Rectal smooth muscle tissue (tissue), 1 donor: ENCODE measurements at regions not wholly inside any gene's neighbourhood (a gene's known extent, or its start where the extent isn't known, plus 50 kb on each side); places are given as distances from the start of the nearest gene placed in this dataset.
"Not testable (repeated sequence)": the region's sequence is repeated elsewhere in the genome, so short reads cannot be mapped to it uniquely, and the experiment has no call there.

Experiments used
- H3K27ac ChIP-seq: one replicate; pipeline ENCODE4 v1.7.0; 2013; ENCODE audit warnings: low read depth, low read length, inconsistent platforms
- H3K27me3 ChIP-seq: one replicate; pipeline ENCODE4 v1.7.0; 2013; ENCODE audit warnings: low read length; ENCODE audit not compliant: control insufficient read depth, insufficient read depth
- H3K36me3 ChIP-seq: one replicate; pipeline ENCODE4 v1.7.0; 2013; ENCODE audit warnings: low read length; ENCODE audit not compliant: control insufficient read depth, insufficient read depth
- H3K4me1 ChIP-seq: one replicate; pipeline ENCODE4 v1.7.0; 2013; ENCODE audit warnings: low read length; ENCODE audit not compliant: control insufficient read depth, insufficient read depth
- H3K4me3 ChIP-seq: one replicate; pipeline ENCODE4 v1.7.0; 2013; ENCODE audit warnings: low read length
- H3K9ac ChIP-seq: one replicate; pipeline ENCODE4 v1.7.0; 2013; ENCODE audit warnings: low read length

DNA sequence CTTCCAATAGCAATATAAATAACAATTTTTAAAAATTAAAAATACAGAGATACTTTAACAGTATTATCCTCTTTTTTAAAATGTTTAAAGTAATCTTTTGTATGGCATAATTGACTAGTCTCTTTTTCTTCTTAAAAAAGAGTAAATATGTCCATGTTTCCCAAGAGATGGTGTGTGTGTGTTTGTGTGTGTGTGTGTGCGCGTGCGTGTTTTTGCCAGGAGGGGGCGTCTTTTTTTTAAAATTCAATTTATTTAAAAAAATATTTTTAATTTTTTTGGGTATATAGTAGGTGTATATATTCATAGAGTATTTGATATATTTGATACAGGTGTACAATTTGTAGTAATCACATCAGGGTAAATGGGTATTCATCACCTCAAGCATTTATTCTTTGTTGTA lies 1073.7 kb downstream of the PCDH7 start:
- no peaks in the 10 kb centered on the region for H3K4me1 ChIP-seq
- H3K4me3 ChIP-seq: no peak overlapping the region
- H3K9ac ChIP-seq: no peak overlapping the region
- no peaks in the 10 kb centered on the region for H3K27me3 ChIP-seq
- no peaks in the 10 kb centered on the region for H3K36me3 ChIP-seq
- H3K27ac ChIP-seq: no peak overlapping the region

DNA sequence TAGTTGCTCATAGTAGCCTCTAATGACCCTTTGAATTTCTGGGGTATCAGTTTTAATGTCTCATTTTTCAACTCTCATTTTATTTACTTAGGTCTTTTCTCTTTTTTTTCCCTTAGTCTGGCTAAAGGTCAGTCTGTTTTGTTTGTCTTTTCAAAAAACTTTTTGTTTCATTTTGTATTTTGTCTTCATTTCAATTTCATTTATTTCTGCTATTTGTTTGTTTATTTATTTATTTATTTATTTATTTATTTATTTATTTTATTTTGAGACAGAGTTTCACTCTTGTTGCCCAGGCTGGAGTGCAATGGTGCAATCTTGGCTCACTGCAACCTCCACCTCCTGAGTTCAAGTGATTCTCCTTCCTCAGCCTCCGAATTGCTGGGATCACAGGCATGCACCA lies 1076.9 kb downstream of the PCDH7 start:
- H3K36me3 ChIP-seq, H3K27ac ChIP-seq, H3K9ac ChIP-seq, H3K4me1 ChIP-seq, H3K27me3 ChIP-seq, H3K4me3 ChIP-seq: not testable (repeated sequence)

DNA sequence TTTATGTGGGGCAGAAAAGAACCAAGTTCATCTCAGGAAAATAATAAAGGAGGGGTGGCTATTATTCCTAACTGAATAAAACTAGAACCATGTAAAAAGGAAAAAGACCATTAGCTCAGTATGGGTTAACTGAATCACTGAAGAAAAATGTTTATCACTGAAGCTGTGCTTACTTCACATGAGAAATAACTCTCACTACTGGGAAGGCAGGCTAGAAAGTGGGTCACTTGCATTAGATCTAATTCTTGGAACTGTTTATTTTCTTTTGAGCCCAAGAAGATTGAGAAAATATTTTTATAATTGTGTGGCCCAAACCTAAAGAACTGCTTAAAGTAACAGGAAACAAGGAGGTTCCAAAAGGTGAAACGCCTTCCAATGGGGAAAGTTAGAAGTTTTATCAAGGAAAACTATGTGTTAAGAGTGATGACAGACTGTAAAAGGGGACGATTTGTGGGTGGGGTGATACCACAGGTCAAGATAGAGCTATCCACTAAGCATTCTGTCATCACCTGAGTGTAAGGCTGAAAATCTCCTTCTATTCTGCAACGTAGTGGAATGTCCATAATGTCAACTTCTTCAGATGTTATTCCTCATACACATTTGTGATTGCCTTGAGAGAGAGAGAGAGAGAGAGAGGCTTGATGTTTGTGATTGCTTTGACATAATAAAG lies 1083.5 kb downstream of the PCDH7 start:
- H3K27me3 ChIP-seq: no peaks in the 10 kb centered on the region
- no peak overlapping the region for H3K9ac ChIP-seq
- no peak overlapping the region for H3K4me3 ChIP-seq
- H3K36me3 ChIP-seq: no peaks in the 10 kb centered on the region
- no peak overlapping the region for H3K27ac ChIP-seq
- H3K4me1 ChIP-seq: no peaks in the 10 kb centered on the region

GRCh38 chr4:31807036-31807435 lies 1086.9 kb downstream of the PCDH7 start:
- H3K9ac ChIP-seq: no peak overlapping the region
- H3K4me3 ChIP-seq: no peak overlapping the region
- H3K4me1 ChIP-seq: no peaks in the 10 kb centered on the region
- no peaks in the 10 kb centered on the region for H3K36me3 ChIP-seq
- H3K27ac ChIP-seq: no peak overlapping the region
- H3K27me3 ChIP-seq: no peaks in the 10 kb centered on the region

DNA sequence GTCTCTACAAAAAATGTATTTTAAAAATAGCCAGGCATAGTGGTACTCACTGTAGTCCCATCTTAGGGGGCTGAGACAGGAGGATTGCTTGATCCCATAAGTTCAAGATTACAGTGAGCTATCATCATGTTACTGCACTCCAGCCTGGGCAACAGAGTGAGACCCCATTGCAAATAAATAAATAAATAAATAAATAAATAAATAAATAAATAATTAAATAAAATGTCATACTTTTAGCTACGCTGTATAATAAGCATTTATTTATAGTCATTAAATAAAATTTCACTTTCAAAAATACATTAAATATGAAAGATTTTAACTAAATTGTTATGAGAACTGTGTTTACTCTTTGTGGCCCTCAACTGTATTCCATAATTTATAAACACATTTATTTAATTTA lies 1124.2 kb downstream of the PCDH7 start:
- no peaks in the 10 kb centered on the region for H3K36me3 ChIP-seq
- H3K4me1 ChIP-seq: no peaks in the 10 kb centered on the region
- H3K27me3 ChIP-seq: no peaks in the 10 kb centered on the region
- H3K9ac ChIP-seq: no peak overlapping the region
- H3K4me3 ChIP-seq: no peak overlapping the region
- H3K27ac ChIP-seq: no peak overlapping the region

DNA sequence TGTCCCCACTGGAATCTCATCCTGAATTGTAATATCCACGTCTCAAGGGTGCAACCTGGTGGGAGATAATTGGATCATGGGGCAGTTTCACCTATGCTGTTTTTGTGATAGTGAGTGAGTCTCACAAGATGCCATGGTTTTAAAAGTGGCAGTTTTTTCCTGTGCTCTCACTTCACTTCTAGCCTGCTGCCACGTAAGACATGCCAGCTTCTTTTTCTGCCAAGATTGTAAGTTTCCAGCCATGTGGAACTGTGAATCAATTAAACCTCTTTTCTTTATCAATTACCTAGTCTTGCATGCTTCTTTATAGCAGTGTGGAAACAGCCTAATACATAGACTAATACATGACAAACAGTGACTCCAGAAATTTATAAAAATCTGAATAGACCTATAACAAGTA lies 1131.8 kb downstream of the PCDH7 start:
- Histone ChIP-seq H3K27me3 (no peaks in the 10 kb centered on the region), H3K4me1 (no peaks in the 10 kb centered on the region), H3K4me3 (no peak overlapping the region), H3K27ac (no peak overlapping the region), H3K9ac (no peak overlapping the region), H3K36me3 (no peaks in the 10 kb centered on the region)

- no peak overlapping the region for H3K27ac ChIP-seq
- H3K9ac ChIP-seq: no peak overlapping the region
These were observed 1157.3 kb downstream of the PCDH7 start for GRCh38 chr4:31877429-31877828.

DNA sequence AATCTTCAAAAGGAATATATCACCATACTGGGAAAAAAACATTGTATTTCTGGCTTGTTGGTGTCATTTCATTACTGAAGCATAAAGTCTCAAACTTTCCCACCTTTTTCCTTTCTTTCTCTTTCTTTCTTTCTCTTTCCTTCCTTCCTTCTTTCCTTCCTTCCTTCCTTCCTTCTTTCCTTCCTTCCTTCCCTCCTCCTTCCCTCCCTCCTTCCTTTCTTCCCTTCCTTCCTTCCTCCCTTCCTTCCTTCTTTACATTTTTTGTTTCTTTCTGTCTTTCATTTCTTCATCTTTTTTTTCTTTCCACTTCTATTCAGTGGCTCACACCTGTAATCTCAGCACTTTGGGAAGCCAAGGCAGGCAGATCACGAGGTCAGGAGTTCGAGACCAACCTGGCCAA lies 1160.7 kb downstream of the PCDH7 start:
- not testable (repeated sequence) for H3K36me3 ChIP-seq, H3K9ac ChIP-seq, H3K4me3 ChIP-seq, H3K4me1 ChIP-seq, H3K27ac ChIP-seq, H3K27me3 ChIP-seq

More at GRCh38 chr4:31877429-31877828, 1157.3 kb downstream of the PCDH7 start:
- Histone ChIP-seq H3K4me1 (no peaks in the 10 kb centered on the region), H3K4me3 (no peak overlapping the region), H3K27me3 (no peaks in the 10 kb centered on the region), H3K36me3 (no peaks in the 10 kb centered on the region)

- H3K9ac ChIP-seq: no peak overlapping the region
- H3K27me3 ChIP-seq: no peaks in the 10 kb centered on the region
- H3K4me3 ChIP-seq: no peak overlapping the region
- no peaks in the 10 kb centered on the region for H3K4me1 ChIP-seq
- no peaks in the 10 kb centered on the region for H3K36me3 ChIP-seq
- no peak overlapping the region for H3K27ac ChIP-seq
These were observed 1176.2 kb downstream of the PCDH7 start for GRCh38 chr4:31896349-31896748.

DNA sequence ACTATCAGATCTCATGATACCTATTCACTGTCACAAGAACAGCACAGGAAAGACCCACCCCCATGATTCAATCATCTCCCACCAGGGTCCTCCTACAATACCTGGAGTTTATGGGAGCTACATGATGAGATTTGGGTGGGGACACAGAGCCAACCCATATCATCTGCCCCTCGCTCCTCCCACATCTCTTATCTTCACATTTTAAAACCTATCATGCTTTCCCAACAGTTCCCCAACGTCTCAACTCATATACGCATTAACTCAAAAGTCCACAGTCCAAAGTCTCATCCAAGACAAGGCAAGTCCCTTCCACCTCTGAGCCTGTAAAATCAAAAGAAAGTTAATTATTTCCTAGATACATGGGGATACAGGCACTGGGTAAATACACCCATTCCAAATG lies 1185.2 kb downstream of the PCDH7 start:
- no peak overlapping the region for H3K27ac ChIP-seq
- H3K27me3 ChIP-seq: no peaks in the 10 kb centered on the region
- no peak overlapping the region for H3K4me3 ChIP-seq
- no peak overlapping the region for H3K9ac ChIP-seq
- no peaks in the 10 kb centered on the region for H3K36me3 ChIP-seq
- no peaks in the 10 kb centered on the region for H3K4me1 ChIP-seq

DNA sequence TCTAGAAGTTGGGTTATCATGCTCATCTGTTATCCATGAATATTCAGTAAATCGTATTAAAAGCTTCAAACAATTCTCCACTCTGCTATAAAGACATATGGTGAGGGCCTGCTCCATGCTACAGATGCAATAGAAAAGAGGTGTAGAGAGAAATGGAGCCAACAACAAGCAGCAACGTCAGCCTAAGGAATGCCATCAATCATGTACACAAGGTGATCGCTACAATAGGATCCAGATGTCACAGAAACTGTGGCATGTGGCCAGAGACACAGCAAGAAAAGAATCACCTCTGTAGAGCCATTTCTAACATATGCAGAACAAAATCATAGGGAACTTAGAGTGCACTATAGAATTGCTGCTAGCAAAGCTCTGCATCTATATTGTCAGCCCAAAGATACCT lies 1188.1 kb downstream of the PCDH7 start:
- Histone ChIP-seq H3K36me3 (no peaks in the 10 kb centered on the region), H3K4me1 (no peaks in the 10 kb centered on the region), H3K4me3 (no peak overlapping the region), H3K27me3 (no peaks in the 10 kb centered on the region), H3K27ac (no peak overlapping the region), H3K9ac (no peak overlapping the region)

GRCh38 chr4:31917334-31917733 lies 1197.2 kb downstream of the PCDH7 start:
- H3K4me1 ChIP-seq: no peaks in the 10 kb centered on the region
- no peak overlapping the region for H3K9ac ChIP-seq
- no peak overlapping the region for H3K4me3 ChIP-seq
- H3K27me3 ChIP-seq: no peaks in the 10 kb centered on the region
- H3K36me3 ChIP-seq: no peaks in the 10 kb centered on the region
- H3K27ac ChIP-seq: no peak overlapping the region

DNA sequence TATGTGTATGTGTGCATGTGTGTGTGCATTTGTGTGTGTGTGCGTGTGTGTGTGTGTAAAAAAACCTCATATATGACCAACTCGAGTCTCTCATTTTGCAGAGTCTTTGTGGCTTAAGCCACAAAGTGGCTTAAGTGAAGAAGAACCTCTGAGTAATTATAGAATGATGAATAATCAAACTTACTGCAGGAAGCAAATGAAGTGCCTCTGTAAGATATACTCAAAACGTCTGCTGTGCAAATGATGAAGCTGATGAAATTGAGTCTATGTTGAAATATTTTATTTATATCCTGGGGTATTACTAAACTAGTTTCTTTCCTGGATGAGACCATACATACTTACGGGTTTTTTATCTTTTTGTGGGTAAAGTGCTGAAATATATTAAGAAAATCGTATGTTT lies 1198.7 kb downstream of the PCDH7 start:
- no peak overlapping the region for H3K4me3 ChIP-seq
- H3K27me3 ChIP-seq: no peaks in the 10 kb centered on the region
- H3K27ac ChIP-seq: no peak overlapping the region
- H3K9ac ChIP-seq: no peak overlapping the region
- no peaks in the 10 kb centered on the region for H3K36me3 ChIP-seq
- no peaks in the 10 kb centered on the region for H3K4me1 ChIP-seq
